Kidney tubule cell (primary cell): ENCODE measurements at regions not wholly inside any gene's neighbourhood (a gene's known extent, or its start where the extent isn't known, plus 50 kb on each side); places are given as distances from the start of the nearest gene placed in this dataset.

ENCODE experiments used
- DNase-seq: peaks from one replicate; pipeline ENCODE4 v3.0.0-alpha.2; 2018; ENCODE audit warnings: low spot score

DNA sequence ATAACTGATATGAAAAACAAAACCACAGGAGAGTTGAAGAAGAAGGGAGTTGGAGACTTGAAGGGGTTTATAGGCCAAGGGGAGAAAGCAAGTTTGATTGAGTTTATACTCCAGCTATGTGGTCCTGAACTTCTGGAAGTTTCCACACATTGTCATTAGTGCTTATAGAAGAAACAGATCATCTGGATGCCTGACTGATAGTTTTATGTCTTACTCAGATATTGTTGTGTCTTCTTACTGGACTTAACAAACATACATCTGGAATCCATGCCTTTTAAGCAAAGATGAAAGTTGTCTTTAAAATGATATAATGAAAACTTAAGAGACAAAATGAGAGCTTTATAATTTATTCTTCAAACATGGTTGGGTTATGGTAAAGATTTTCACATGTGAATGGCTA lies 101.3 kb upstream of the FZD8 start:
- DNase-seq: no peak

- DNase-seq: peak; percentile 81
Observed at GRCh38 chr10:35739998-35740397, 97.9 kb upstream of the FZD8 start.

DNA sequence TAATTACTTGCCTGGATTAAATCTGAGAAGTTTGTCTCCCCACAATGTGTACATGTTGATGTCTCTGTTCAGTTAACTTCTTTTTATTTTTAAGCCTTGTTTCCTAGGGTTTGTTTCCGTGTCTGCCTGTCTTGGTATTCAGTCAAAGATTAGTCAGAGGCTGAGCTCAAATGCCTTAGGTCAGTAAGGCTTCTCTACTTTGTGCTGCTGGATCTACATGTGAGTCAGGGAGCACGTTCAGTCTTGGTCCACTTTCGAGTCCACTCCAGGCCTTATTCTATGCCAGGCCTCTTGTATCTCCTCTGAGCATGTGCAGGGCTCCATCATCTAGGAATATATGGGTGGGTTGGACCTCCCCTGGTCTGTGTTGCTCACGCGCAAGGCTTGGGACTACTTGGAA lies 93.3 kb upstream of the FZD8 start:
- peak; percentile 78 for DNase-seq

GRCh38 chr10:35731828-35732227 lies 89.7 kb upstream of the FZD8 start:
- DNase-seq: no peak

DNA sequence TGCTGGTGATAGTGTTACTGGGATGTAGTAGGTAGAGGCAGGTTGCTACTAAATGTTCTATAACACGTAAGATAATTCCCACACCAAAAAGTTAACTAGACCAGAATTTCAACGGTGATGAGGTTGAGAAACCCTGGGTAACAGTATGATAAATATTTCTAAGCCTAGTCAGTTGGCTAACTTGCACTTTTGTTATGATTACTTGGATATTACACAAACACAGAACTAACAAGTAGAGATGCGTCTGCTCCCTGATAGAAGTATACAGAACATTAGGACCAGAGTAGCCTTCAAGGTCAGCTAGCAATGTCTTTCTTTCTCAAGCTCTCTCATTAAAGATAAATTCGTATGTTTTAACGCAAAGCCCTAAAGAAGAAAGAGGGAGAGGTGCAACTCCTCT lies 86.2 kb upstream of the FZD8 start:
- DNase-seq: no peak

DNA sequence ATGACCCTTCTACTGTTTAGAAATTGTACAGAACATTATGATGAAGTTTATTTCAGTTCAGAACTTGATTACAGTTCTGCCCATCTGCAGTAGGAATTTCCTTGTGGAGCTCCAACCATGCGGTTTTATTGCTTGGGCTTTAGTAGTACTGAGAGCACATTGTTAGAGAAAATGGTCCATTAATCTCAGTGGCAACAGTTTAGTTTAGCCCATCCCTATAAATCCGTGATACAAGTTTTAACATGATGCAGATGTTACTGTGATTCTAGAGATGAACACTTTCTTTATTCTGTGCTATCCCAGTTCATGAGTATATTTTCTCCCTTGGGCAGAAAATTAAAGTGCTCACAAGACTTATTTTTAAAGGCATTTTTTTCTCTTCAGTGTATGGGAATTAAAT lies 84.8 kb upstream of the FZD8 start:
- DNase-seq: no peak

GRCh38 chr10:35723992-35724391 lies 81.9 kb upstream of the FZD8 start:
- DNase-seq: no peak

- no peak for DNase-seq
Observed at GRCh38 chr10:35723059-35723458, 81.0 kb upstream of the FZD8 start.

GRCh38 chr10:35722636-35723035 lies 80.5 kb upstream of the FZD8 start:
- DNase-seq: no peak

- no peak for DNase-seq
Observed at GRCh38 chr10:35722226-35722625, 80.1 kb upstream of the FZD8 start.

GRCh38 chr10:35720366-35720765 lies 78.3 kb upstream of the FZD8 start:
- DNase-seq: no peak

DNA sequence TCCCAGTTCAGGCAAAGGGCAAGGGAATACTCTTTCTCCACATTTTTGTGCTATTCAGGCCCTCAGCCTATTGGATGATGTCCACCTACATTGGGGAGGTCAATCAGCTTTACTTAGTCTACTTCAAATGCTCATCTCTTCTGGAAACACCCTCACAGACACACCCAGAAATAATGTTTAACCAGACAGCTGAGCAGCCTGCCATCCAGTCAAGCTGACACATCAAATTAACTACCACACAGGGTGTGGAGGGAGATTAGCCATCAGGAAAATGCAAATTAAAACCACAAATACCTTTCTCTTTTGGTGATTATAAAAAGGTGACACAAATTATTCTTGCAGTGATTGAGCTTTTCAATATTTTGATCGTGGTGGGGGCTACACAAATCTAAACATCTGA lies 74.7 kb upstream of the FZD8 start:
- DNase-seq: peak; percentile 80

DNA sequence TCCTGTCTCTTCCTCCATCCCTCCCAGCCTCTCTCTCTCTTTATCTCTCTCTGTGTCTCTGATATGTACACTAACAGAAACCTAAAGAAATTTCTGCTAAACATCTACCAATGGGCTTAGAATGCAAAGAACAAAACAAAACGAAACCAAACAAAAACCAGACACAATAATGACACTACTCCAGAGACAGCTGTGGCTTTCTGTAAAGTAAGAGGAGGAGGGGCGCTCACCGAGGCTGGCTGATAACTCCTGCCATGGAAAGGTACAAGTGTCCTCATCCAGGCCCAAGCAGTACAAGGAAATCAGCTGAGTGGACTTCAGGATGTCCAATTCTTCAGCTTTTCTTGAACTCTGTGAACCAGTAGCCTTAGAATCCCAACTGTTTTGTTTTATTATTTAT lies 70.4 kb upstream of the FZD8 start:
- no peak for DNase-seq

DNA sequence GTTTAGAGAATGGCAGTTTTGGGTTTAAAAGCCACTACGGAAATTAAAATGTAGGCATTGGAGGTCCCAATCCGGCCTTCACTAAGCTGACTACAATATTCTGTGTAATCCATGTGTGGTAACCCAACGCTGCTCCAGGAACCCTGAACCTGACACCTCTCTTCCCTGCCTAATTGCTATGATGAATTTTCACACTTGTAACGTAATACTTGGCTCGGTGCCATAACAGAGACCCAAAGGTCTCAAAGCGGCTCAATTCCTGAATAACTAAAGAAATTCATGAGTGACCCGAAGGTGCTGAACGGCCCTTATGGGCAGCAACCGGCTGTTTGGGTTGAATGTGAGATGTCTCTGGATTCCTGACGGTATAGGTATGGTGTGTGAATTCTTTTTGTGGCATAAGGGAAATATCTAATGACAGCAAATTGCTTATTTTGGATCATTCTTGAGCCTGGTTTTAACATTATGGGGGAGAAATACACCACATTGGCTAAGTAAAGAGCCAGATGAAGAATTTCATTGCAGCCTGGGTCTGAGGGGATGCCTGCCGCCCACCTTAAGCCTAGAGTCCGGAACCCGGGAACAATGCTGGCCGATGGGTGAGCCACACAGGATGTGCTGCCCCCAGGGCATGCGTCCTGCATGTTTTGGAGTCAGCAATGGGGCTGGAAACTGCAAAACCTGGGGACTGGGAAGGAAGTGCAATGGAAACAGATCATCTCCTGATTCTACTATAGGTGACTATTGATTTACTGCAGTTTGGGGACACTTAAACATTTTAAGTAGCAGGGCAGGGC lies 69.7 kb upstream of the FZD8 start:
- no peak for DNase-seq

DNA sequence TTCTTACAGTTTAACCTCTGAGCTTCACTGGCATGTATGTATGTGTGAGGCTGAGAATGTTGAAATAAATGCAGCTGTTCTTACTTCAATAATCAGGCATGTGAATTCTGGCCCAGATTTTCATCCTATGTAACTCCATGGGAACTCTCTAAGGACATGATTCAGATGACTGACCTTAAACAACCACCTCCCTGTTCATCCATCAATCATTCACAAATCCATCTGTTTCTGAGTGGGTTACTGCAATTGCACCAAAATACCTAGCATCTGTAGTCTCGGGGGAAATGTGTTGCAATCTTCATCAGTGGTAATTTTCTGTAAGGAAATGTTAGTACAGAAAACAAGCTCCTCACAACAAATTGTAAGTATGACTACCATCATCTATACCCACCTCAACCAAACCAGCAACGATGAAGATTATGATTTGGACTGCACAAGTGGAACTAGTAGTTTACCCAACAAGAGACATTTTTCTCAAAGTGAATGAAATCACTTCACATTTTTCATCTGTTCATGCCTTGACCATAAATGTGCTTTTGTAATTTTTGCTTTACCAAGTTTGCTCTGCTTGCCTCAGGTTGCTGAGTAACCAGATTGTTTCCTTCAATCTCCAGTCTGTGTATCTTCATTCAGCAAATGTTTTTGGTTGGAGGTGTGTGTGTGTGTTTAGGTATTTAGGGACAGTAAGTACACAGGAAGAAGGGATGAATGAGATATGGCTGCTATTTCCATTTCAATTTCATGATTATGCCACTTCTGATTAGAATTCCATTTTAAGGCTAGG lies 65.7 kb upstream of the FZD8 start:
- peak; percentile 78 for DNase-seq

DNA sequence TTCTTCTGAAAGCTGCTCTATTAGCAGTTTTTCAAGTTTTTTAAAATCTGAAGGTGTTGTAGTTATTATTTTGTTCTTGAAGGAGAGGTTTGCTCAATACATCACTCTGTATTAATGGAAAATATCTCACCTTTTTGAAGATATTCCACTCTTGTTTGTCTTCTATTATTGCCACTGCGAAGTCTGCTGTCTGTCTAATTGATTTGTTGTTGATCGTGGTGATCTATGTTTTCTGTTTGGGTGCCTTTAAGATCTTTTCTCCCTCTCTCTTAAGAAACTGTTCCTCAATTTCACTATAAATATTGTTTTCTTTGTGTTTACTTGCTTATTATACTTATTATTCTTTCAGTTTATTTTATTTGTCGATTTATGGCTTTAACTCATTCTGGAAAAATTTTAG lies 64.9 kb upstream of the FZD8 start:
- DNase-seq: no peak

DNA sequence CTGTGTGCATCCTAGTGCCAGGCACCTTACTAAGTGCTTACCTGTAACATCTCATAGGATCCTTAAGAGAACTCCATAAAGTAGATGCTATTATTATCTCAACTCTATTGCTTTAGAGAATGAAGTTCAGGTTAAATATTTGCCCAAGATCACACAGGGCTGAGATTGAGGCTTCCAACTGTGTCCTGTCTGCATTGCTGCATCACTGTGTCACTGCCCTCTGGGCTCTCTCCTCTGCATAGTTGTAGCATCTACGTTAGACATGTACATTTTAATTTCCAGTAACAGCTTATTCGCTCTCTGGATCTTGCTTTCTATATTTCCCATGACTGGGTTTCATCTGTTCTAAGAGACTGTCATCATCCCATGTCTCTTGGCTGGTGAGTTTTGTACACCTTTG lies 63.6 kb upstream of the FZD8 start:
- DNase-seq: peak; percentile 87

GRCh38 chr10:35705051-35705450 lies 63.0 kb upstream of the FZD8 start:
- DNase-seq: no peak

DNA sequence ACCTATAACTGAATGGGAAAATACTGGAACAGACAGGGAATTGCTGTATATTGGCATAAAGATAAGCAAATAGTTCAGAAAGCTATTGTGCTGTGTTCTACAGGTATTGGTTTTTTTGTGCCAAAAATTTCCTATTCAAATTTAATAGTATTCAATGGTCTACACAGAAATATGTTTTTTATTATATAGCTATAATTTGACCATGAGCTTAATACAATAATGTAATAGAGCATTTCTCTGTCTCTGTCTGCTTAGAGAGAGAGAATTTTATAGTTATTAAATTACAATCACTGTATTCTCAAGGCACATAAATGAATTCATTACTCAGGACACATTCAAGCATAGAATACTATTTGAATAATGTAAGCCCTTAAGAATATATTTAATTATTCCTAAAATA lies 62.3 kb upstream of the FZD8 start:
- DNase-seq: no peak

DNA sequence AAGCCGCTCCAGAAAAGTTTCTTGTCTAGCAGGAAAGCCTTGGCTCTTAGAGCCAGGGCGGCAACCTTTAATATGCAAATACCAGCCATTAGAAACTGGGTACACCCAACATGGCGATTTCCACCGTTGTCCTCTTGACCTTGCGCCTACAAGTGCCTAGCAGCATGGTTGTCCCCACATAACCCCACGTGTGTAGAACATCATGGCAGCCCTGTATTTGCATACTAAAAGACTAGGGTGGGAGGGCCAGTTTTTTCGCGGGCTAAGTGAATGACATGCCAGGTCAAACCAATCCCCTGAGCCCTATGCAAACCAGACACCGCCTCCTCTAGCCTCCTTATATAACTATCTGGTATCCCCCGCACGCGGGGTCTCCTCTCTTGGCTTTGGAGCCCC lies 58.4 kb upstream of the FZD8 start:
- no peak for DNase-seq

GRCh38 chr10:35699848-35700486 lies 57.9 kb upstream of the FZD8 start:
- no peak for DNase-seq

- peak; percentile 39 for DNase-seq
Observed at GRCh38 chr10:35696392-35697287, 54.5 kb upstream of the FZD8 start.
